GM12875 (cell line): ENCODE measurements at regions not wholly inside any gene's neighbourhood (a gene's known extent, or its start where the extent isn't known, plus 50 kb on each side); places are given as distances from the start of the nearest gene placed in this dataset.

Experiments used
- H3K4me3 ChIP-seq: one replicate; pipeline ENCODE4 v1.5.1; 2011; ENCODE audit warnings: low read depth, low read length, control low read depth
- TF ChIP-seq, protein P1 (sequence below): IDR thresholded peaks from 2 replicates; pipeline ENCODE4 v1.5.1; 2011; ENCODE audit warnings: low read depth, mild to moderate bottlenecking, control low read depth, inconsistent platforms, low read length, moderate library complexity, borderline replicate concordance; ENCODE audit not compliant: insufficient read depth

- no peak overlapping the region for H3K4me3 ChIP-seq
- TF ChIP-seq, protein P1, sequence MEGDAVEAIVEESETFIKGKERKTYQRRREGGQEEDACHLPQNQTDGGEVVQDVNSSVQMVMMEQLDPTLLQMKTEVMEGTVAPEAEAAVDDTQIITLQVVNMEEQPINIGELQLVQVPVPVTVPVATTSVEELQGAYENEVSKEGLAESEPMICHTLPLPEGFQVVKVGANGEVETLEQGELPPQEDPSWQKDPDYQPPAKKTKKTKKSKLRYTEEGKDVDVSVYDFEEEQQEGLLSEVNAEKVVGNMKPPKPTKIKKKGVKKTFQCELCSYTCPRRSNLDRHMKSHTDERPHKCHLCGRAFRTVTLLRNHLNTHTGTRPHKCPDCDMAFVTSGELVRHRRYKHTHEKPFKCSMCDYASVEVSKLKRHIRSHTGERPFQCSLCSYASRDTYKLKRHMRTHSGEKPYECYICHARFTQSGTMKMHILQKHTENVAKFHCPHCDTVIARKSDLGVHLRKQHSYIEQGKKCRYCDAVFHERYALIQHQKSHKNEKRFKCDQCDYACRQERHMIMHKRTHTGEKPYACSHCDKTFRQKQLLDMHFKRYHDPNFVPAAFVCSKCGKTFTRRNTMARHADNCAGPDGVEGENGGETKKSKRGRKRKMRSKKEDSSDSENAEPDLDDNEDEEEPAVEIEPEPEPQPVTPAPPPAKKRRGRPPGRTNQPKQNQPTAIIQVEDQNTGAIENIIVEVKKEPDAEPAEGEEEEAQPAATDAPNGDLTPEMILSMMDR = no peak
Measured at GRCh38 chr10:78146200-78146599, 112.5 kb downstream of the RPS24 start.

DNA sequence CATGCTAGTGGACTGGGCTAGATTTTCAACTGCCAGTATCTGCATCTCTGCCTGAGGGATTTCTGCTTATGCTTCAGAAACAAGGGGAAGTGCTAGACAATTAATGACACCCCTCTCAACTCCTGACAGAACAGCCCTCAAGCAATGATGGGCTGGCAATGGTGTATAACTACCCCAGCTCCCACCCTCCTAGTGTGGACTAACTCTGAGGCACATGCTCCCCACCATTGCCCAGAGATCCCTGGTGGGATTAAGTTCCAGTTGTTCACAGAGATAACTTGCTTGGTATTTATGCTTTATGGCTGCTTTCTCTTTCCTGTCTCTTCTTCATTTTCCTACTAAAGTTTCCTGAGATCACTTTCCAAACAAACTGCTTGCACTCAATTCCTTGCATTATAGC, 113.5 kb downstream of the RPS24 start:
- TF ChIP-seq, protein P1 = no peak
- H3K4me3 ChIP-seq = no peak overlapping the region

DNA sequence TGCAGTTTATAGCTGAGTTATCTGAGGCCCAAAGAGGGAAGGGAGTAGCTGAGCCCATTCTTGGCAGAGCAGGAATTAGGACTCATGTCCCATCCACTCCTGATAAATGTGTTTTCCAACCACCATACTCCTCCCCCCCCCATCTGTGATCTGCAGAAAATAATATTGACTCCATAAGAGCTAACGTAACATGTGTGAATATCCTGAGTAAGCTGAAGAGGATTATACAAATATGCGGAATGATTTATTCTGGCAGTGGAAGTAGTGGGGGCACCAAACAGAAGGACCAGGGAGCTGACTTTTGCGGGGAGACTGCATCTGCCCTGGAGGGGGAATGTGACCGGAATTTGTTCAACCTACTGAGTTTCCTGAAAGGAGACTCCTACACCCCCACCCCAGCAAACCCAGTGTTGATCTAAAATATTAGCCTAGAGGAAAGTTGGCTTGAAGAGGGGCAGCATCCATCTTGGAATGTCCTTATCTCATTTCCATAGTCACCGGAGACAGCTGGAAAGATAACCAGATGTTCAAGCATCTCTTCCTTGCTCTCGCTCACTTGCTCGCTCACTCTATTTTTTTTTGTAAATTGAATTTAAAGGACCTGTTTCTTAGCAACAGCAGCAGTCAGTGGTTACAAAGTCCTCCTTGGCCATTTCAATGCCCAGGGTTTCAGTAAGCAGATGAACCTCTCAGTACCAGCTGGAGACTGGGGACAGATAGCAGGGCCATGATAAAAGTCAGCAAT, 114.7 kb downstream of the RPS24 start:
- TF ChIP-seq, protein P1 = no peak
- H3K4me3 ChIP-seq = no peak overlapping the region

GRCh38 chr10:78148961-78149612, 115.4 kb downstream of the RPS24 start:
- H3K4me3 ChIP-seq = no peak overlapping the region
- TF ChIP-seq, protein P1 = no peak

DNA sequence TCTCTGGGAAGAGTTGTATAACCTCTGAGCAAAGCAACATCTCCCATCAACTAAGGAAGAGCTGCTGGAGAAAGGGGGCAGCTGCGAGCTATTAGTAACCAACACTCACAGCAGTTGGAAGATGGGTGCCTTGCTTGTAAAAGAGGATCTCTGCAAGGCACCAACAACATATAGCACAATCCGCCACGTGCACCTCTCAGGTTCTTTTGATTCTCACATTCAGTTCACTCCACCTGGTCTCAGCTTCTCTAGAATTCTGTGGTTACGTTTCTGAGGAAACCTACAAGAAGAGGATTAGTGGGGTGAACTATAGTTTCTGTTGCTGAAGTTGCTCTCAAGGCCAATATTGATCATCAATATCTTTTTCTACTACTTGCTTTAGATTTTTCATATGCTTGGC, 117.1 kb downstream of the RPS24 start:
- H3K4me3 ChIP-seq = no peak overlapping the region
- TF ChIP-seq, protein P1 = no peak

DNA sequence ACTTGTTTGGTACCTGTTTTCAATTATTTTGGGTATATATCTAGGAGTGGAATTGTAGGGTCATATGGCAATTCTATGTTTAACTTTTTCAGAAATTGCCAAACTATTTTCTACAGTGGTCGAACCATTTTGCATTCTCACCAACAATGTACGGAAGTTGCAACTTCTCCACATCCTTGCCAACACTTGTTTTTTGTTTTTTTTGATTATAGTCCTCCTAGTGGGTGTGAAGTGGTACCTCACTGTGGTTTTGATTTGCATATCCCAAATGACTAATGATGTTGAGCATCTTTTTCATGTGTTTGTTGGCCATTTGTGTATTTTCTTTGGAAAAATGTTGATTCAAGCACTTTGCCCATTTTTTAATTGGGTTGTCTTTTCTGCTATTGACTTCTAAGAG, 122.1 kb downstream of the RPS24 start:
- no peak overlapping the region for H3K4me3 ChIP-seq
- TF ChIP-seq, protein P1 = no peak

DNA sequence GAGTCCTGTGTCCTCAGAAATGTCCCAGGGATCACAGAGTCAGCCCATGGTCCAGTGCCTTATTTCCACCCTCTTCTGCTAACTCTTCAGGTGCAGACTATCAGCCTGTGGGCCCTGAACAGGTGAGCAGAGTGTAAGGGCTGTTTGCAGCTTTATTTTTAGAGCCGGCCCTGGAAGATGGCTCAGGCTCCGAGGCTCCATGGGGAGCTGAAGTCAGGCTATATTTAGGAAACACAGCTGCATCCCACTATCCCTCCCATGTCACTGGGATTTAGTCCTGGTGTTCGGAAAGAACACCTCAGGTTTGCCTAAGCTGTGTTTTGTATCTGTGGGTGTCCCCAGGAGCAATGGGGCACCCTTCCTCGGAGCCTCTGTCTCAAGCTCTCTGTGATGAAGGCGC, 126.9 kb downstream of the RPS24 start:
- no peak overlapping the region for H3K4me3 ChIP-seq
- TF ChIP-seq, protein P1 = no peak
